SK-N-SH treated with all-trans-retinoic acid at 6 μM for 48 hours (cell line): ENCODE measurements at regions not wholly inside any gene's neighbourhood (a gene's known extent, or its start where the extent isn't known, plus 50 kb on each side); places are given as distances from the start of the nearest gene placed in this dataset.

ENCODE experiments used
- ARNTL ChIP-seq: fragments of 450-650 bp; formaldehyde crosslinking; IDR thresholded peaks from 2 replicates; pipeline ENCODE4 v1.5.0; 2020; ENCODE audit warnings: low read depth, mild to moderate bottlenecking, moderate library complexity, borderline replicate concordance
- CREB5 ChIP-seq: fragments of 250-450 bp; sonication (Bioruptor Pico); IDR thresholded peaks from 2 replicates; pipeline ENCODE4 v1.5.1; 2020; ENCODE audit warnings: low read depth, mild to moderate bottlenecking, moderate library complexity
- ISL1 ChIP-seq: fragments of 250-450 bp; sonication (Bioruptor Pico); IDR thresholded peaks from 2 replicates; pipeline ENCODE4 v2.1.2; 2022; ENCODE audit warnings: mild to moderate bottlenecking, moderate library complexity
- PATZ1 ChIP-seq: fragments of 250-450 bp; sonication (Bioruptor Pico); IDR thresholded peaks from 2 replicates; pipeline ENCODE4 v1.8.0; 2020; ENCODE audit warnings: mild to moderate bottlenecking, moderate library complexity, borderline replicate concordance
- POU6F1 ChIP-seq: fragments of 250-450 bp; sonication (Bioruptor Pico); IDR thresholded peaks from 2 replicates; pipeline ENCODE4 v1.8.0; 2021; ENCODE audit warnings: low read depth, mild to moderate bottlenecking, moderate library complexity, borderline replicate concordance
- ZC3H10 ChIP-seq: fragments of 250-450 bp; sonication (Bioruptor Pico); IDR thresholded peaks from 2 replicates; pipeline ENCODE4 v1.5.1; 2021; ENCODE audit warnings: mild to moderate bottlenecking, moderate library complexity
- ZFP30 ChIP-seq: fragments of 450-650 bp; formaldehyde crosslinking; IDR thresholded peaks from 2 replicates; pipeline ENCODE4 v1.5.0; 2022; ENCODE audit warnings: mild to moderate bottlenecking, moderate library complexity

- no peak for TF ChIP-seq ISL1 (CRISPR knock-in tag)
- no peak for TF ChIP-seq ARNTL (CRISPR knock-in tag)
- no peak for TF ChIP-seq POU6F1 (CRISPR knock-in tag)
- no peak for TF ChIP-seq ZFP30 (CRISPR knock-in tag)
- no peak for TF ChIP-seq ZC3H10 (CRISPR knock-in tag)
- no peak for TF ChIP-seq PATZ1 (CRISPR knock-in tag)
- TF ChIP-seq CREB5 (CRISPR knock-in tag): no peak
Measured at GRCh38 chr18:14908541-14908940, 160.6 kb downstream of the ANKRD30B start.
